Islet precursor cell (in vitro differentiated cells): ENCODE measurements at regions not wholly inside any gene's neighbourhood (a gene's known extent, or its start where the extent isn't known, plus 50 kb on each side); places are given as distances from the start of the nearest gene placed in this dataset.

Experiments
- DNase-seq: peaks from one replicate; pipeline ENCODE4 v3.0.0-alpha.2; 2018

DNA sequence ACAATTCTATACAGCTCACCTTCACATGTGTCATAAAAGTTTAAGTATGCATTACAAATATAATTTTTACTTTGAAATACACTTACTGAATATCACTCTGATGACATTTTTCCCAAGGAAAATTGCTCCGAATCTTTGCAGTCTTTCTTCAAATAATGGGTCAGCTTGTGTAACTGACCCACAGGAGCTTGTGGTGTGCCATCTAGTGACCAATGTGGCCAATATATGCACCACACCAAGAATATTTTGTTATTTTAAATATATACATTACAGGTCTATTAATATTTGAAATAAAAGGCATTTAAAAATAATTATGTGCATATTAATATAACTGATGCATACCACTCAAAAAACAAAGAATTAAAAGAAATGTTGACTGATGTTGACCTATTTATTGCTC is 271.4 kb downstream of the TBX15 start:
- no peak for DNase-seq

DNA sequence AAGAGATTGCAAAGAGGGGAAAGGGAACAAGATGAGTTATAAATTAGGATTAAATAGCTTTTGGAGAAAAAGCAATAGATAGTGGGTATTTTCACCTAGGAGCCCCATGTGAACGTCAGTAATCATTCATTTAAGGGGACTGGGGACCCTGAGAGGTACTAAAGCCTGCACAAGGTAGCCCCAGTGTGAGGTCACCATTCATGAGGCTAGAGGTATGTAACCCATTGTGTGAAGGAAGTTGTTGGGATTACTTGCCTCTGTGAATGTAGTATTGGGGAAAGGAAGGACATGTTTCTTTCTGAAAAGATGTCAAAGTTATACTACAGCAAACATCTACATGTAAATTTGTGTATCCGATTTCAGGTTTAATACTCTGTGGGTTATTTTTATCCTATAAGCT is 276.8 kb downstream of the TBX15 start:
- DNase-seq: no peak

DNA sequence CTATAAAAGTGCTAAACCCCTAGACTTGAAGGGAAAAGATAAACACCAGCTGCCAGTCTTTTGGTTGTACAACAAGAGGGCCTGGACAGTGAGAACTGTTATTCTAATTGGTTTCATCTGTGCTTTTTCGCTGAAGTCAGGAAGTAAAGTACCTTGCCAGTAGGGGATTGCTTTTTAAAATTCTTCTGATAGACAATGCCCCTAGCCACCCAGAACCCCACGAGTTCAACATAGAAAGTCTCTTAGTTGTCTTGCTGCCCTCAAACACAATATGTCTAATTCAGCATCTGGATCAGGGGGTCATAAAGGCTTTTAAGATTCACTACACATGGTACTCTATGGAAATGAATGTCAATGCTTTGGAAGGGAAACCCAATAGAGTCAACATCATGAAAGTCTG is 289.2 kb downstream of the TBX15 start:
- no peak for DNase-seq

DNA sequence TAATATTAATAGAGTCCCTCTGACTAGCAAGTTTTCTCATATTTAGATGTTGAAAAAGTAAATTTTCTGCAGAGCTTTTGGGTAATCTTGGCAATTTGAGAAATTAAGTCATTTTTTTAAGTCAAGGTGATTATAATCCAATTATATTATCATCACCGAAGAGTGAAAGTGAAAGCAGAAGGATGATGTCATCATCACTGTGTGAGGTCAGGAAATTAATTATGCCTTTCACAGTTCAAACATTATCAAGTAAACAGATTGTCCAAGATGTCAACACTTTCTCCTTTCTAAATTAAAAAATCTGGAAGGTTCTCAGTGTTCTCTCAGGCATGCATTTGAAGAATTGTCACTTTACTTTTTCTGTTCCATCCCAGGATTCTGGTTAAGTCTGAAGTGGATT is 296.0 kb downstream of the TBX15 start:
- DNase-seq: no peak

DNA sequence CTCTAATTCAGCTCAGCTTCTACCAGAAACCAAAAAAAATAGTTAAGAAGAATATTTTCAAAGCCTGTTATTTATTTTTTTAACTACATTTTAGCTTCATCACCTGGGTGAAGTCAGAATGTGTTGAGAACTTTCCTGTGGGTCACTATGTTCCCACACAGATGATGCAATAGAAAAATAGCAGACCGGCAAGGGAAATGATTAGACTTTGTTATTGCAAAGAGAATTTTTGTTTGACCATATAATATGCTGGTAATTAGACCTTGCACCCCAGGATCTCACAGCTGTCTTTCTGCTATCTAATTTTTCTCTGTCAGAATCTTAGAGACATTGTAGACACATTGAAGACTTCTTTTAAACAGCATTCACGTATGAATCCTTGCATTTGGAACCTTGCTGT is 299.3 kb downstream of the TBX15 start:
- DNase-seq: no peak

DNA sequence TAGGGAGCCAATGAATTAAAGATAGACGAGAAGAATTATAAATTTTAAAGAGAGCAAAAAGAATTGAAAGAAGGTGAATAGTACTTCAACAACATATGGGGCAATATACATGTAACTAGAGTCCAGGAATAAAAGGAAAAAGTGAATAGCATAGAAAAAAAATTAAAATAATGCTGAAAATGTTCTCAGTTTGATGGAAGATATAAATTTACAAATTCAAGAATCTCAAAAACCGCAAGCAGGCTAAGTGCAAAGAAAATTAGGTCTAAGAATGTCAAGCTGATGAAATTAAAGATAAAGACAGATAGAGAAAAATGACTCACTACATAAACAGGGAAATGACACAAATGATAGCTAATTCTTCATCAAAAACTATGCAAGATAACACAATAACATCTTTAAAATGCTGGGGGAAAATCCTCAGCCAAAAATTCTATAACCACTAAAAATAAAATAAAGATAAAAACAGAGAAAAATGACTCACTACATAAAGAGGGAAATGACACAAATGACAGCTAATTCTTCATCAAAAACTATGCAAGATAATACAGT is 326.3 kb downstream of the TBX15 start:
- no peak for DNase-seq

DNA sequence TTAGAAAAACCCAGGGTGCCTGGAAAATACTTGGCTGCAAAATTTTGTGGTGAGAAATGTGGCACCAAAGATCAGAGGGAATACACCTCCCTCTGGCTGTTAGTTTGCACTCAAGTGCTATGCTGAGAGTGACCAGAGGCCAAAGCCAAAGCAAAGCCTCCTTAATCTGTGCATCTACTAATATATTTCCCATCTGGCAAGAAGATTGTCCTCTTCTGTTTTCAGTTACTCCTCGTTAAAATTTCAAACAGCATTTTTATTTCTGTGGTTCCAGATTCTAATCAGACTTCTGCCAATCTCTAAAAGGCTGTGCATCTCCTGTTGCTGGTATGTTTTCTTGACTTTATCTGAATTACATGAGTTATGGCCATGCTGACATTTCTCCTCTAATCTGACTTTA is 327.4 kb downstream of the TBX15 start:
- DNase-seq: no peak

DNA sequence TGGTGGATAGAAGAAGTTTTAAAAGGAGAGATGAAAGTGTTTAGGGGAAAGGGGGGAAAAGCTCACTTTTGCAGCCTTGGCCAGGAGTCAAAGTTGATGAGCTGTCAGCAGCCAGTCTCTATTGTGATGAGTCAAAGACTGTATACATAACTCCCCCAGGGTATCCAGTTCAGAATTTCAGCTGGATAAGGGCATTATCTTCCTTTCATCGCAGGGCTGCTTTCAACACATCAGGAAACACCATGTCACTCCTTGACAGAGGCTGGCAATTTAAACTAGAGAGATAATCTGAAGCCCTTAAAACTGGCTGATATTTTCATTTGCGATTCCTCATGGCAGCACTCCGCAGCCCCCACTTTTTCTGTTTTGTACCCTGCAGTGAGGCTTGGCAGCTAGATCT is 328.5 kb downstream of the TBX15 start:
- DNase-seq: peak; percentile 77

DNA sequence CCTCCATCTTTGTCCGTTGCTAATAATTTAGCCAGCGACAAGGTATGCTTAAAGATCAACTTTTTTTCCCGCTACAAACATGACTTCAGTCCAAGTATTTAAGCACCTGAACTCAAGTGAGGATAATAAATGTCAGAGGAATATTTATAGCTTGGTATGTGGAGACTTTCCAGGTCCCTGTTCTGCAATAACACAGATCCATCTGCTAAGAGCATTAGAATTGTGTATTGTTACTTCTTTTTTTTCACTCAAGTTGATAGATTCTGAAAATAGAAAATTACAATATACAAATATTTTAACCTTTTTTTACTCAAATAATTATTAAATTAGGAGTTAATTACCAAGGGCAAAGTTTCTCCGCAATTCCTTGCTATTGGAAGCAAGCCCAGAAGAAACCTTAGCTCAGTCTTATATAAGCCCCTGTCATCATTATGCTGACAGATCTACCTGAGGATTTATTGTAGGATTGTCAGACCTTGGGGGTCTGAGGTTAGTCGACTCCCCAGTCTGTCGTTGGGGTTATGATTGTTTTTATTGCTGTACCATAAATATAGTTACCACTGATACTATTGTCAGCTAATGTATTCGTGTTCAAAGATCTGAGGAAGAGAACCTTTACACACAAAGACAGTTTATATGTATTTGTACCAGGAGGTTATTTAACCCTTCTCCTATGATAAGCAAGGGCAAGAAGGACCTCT is 337.9 kb downstream of the TBX15 start:
- no peak for DNase-seq

DNA sequence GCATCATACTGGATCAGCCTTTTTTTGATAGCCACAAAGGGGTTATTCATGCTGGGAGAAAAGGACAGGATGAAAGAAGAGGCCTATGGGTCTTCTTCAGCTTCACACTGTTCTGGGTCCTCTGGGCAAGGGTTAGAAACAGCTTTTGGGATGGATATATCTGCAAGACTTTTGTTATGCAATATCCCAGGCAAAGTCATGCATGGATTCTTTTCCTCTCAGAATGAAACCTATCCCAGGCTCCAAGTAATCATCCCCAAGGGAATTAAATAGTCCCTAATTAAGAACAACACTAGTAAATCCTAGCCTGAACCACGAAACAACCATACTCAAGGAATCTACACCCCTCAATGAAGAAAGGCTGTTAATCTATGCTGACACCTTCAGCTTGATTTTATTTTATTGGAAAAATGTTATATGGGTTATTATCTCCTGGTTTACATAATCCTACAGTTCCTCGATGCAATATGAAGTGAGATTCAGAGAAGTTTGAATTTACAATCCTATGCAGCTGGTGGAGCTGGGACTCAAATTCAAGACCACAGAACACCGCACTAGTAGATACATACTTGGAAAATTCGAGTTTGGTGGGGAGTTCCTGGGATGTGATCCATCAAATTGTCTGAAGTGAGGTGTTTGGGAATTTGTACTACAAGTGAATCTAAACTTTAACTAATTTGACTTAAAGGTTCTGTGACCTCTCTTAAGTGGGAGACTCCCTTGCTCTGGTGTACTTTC is 338.6 kb downstream of the TBX15 start:
- DNase-seq: no peak

DNA sequence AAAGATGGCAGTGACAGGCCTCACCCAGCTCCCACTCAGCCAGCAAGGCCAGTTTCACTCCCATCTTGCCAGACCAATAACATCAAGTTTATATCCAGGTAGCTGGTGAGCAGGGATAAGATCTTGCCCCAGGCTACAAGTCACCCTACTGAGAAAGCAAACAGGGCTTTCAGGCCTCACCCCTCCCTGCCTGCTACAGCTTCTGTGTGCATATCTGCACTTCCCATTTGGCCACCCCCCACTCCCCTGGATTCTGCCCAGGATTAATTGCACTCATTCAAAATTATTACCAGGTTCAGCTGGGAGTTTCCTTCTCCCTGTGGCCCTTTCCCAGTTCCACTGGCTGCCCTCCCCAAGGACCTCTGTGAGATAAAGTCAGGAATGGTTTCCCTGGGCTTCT is 352.1 kb downstream of the TBX15 start:
- no peak for DNase-seq

DNA sequence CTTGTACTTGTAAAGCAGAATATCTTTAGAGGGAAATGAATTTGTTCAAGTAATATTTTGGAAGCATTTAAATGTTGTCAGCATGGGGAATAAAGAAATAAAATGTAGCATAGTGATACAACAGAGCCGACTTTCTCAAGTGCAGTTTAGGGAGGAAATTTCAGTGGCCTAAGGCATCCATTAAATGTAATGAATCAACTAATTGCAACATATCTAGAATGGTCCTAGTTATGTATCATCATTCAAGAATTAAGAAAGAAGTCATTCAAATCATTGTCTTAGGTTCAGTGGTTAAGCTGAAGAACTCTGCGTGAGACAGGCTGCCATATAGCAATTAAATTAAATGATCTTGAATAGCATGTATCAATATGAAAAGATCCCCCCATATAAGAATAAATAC is 360.7 kb downstream of the TBX15 start:
- no peak for DNase-seq

DNA sequence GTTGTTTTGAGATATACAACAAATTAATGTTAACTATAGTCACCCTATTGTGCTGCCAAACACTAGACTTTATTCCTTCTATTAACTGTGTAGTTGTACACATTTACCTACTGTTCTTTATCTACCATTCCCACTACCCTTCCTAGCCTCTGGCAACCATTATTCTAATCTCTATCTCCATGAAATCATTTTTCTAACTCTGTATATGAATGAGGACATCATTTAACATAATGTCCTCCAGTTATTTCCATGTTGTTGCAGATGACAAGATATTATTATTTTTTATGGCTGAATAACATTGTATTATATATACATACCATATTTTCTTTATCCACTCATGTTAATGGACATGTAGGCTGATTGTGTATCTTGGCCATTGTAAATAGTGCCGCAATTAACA is 366.3 kb downstream of the TBX15 start:
- DNase-seq: no peak

DNA sequence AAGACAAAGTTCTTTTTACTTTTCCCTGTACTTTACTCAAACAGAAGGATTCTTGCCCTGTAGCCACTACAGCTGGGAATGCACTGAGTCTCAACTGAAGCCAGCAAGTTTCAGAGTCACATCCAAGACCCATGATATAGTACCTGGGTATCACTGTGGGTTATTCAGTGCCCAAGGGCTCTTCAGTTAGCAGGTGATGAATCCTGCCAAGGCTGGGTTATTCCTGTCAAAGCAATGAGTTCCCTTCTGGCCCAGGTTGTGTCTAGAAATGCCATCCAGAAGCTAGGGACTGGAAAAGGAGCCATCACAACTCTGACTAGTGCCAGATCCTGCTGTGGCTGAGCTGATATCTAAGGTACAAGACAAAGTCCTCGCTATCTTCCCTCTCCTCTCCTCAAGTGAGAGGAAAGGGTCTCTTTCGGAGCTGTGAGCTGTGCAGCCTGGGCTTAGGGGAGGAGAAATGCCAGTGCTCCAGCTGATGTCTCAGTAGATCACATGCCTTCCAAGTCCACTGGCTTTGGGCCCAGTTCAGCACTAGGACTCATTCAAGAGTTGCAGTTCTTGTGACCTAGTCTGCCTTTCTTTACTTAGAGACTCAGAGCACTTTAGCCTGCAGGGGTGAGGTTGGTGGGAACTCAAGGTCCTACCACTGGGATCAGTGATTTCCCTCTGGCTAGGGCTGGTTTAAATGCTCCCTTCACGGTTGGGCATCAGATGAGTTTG is 369.4 kb downstream of the TBX15 start:
- no peak for DNase-seq

DNA sequence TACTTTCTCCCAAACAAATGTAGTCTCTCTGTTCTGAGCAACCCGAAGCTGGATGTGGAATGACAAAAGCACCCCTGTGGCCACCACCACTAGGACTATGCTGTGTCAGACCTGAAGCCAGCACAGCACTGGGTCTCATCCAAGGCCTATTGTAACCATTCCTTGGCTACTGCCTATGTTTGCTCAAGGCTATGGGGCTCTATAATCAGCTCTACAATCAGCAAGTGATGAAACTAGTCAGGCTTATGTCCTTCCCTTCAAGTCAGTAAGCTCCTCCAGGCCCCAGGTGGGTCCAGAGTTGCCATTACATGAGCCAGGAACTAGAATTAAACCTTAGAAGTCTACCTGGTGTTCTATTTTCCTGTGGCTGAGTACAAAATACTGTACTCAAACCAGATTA is 370.2 kb downstream of the TBX15 start:
- no peak for DNase-seq

DNA sequence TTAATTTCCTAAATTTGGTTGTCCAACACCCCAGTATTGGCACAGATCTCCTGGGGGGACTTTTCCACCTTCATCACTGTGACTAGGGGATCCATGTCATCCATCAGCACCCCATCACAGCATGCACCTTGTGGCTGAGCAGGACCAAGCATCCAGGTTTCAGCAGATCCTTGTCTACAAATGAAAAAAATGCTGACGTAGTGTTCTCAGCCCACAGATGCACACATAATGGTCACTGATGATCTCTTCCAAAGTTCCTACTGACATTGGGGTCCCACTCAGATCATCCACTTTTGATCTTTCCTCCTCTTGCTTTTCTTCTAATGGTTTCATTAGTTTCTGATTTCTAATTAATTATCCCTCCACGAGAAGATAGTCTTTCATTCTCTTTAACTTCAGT is 373.1 kb downstream of the TBX15 start:
- no peak for DNase-seq

DNA sequence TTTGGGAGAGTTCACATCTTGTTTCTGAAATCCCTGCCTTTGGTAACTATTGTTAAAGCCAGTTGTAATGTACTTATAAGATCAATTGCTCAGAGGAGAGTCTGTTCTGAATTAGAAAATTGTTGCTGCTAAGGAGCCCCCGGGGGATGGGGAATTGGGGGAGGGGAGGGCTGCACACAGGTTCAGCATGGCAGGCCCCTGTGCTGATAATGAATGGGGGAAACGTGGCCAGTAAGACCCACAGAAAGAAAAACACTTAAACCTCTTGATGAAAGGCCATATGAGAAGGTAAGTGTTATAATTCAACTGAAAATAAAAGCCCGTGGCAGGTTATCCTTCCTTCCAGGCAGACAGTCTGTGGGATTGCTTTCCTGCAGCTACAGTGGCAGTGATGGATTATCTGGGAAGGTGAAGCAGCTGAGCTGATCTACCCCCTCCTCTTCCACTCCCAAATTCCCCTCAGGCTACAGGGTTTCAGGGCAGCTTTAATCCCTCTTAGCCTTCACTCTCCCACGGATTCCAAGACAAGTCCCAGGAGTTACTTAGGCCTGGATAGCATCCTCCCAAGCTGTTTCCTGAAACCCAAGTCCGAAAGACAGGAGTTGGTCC is 398.8 kb downstream of the TBX15 start:
- DNase-seq: peak; percentile 95

DNA sequence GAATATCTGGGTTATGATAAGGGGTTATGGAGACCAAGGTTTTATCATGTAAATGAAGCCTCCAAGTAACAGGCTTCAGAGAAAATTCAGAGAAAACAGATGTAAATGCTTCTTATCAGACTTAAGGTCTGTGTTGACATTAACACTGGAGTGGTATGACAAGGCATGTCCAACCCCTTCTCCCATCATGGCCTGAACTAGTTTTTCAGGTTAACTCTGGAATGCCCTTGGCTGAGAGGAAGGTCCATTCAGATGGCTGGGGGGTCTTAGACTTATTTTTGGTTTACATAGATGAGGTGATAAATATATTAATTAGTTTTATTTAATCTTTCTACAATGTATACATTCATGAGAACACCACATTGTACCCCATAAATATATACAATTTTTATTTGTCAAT is 399.6 kb downstream of the TBX15 start:
- peak; percentile 59 for DNase-seq

DNA sequence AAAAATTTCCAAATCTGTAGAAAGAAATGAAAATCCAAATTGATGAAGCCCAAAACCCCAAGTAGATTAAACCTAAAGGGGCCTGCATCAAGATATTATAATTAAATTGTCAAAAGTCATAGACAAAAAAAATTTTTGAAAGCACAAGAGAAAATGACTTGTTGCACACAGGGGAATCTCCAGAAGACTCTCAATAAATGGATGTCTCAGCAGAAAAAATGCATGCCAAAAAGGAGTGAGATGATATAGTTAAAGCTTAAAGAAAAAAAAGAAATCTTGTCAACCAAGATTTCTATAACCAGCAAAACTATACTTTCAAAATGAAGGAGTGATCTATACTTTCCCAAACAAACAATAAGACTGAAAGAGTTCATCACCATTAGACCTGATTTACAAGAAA is 393.2 kb upstream of the SPAG17 start:
- DNase-seq: no peak

DNA sequence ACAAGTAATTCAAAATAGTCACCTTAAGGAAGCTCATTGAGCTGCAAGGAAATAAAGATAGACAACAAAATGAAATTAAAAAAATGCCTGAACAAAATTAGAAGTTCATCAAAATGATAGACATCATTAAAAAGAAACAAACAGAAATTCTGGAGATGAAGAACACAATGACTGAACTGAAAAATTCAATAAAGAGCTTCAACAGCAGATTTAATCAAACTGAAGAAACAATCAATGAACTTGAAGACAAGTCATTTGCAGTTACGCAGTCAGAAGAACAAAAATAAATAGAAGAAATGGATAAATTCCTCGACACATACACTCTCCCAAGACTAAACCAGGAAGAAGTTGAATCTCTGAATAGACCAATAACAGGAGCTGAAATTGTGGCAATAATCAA is 390.0 kb upstream of the SPAG17 start:
- no peak for DNase-seq

DNA sequence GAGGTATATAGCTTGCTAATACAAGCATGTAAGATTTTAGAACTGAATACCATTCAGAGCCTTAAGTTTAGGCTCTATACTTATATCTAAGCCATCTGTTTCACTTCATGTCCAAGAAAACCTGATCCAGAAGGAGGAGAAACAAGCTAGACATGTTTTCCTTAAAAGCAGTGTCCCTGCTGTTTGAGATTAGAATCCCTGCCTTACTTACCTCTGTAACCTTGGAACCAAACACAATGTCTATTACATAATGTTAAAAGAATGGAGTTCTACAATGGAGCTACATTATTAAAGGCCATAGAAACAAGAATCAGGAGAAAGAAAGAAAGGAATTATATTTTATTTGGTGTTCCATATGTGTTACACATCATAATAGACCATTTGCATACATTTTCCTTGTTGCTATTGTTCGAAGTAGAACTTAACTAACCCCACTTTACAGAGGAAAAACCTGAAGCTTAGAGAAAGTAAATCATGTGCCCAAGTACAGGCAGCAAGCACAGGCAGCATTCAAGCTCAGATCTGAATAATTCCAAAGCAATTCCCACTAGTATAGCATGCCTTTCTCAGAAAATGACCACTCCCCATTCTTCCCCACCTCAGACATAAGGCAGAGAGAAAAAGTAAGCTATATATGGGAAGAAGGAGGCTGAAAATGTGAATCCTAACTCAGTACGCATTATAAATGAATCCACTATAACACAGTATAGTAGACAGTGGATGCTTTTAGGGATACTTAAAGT is 380.1 kb upstream of the SPAG17 start:
- DNase-seq: no peak
